GM18907 (cell line): ENCODE measurements at regions not wholly inside any gene's neighbourhood (a gene's known extent, or its start where the extent isn't known, plus 50 kb on each side); places are given as distances from the start of the nearest gene placed in this dataset.
A peak's percentile ranks its signal among the peaks of the same experiment; 100 is the strongest.

Source experiments
- ATAC-seq: cut with Tn5 transposase; IDR thresholded peaks from one replicate; pipeline ENCODE4 v1.9.1; 2021; ENCODE audit warnings: mild to moderate bottlenecking, moderate library complexity; ENCODE audit not compliant: unreplicated experiment

DNA sequence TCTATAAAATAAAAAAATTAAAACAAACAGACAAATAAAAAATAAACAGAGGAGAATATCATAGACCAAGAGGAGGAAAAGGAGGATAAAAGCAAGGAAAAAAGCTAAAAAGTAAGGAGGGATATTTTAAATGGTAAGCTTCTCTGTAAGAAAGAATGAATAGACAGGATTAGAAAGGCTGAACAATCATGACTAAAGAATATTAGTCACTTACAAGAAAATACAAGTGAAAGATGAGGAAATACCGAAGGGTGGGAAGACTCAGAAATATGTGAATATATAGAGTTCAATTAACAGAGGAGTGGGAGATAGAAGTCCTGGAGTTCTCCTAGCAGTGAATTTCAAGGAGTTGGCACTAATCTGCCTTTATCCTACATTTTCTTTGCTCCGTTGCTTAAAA is 162.6 kb downstream of the RTL3 start:
- ATAC-seq = no peak

DNA sequence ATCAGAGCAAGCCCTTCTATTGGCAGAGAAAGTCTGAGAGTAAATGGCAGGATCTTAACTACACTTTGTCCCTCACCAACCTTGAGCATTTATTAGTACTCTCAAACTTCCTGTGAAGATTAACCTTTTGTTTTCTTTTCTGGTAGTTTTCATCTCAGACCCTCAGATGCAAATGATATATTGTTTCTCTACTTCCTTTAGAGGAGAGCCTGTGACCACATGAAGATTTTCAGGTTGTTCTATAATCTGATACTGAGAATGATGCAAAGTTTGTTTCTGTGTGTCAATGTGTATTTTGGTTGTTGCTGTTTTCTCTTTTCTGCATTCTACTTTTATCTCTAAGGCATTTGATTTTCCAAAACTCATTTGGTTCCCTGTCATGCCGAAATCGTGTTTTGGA is 165.8 kb upstream of the CYSLTR1 start:
- ATAC-seq = peak; percentile 78

DNA sequence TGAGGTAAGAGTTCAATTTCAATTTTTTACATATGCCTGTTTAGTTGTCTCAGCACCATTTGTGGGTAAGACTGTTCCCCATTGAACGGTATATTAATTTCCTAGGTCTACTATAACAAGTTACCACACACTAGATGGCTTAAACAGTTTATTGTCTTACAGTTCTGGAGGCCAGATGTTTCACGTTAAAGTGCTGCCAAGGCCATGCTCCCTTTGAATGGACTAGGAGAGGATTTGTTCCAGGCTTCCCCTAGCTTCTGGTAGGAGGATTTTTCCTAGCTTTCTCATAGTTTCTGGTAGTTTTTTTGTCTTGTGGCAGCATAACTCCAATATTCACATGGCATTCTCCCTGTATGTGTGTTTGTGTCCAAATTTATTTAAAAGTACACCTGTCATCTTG is 149.3 kb upstream of the CYSLTR1 start:
- ATAC-seq = no peak

DNA sequence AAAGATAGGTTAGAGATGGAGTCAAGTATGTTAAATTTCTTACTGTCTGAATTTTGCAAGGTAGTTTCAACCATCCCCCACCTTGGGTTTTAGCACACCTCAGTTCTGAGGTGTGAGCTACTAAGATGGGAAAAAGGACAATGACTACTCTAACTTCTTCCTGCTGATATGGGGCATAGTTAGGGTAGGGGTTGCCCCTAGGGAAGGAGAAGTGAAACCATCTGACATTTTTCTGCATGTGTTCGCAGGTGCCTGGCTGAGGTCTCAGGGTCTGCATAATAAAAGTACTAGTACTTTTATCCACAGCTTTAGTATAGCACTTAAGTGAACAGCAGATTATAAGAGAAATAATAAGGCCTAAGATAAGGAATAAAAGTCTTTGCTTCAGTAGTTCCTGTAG is 129.5 kb upstream of the CYSLTR1 start:
- ATAC-seq = no peak

DNA sequence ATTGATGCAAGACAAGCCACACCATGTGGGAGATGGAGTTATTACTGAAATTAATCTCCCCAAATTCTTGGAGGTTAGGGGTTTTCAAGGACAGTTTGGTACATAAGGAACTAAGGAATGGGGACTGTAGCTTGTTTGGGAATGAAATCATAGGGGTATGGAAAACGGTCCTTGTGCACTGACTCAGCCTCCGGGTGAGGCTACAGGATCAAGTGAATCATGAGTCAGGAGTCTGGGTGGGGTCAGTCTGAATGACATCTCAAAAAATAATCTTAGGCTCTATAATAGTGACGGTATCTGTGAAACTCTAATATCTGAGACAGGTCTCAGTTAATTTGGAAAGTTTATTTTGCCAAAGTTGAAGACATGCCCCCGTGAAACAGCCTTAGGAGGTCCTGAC is 128.5 kb upstream of the CYSLTR1 start:
- ATAC-seq = no peak

DNA sequence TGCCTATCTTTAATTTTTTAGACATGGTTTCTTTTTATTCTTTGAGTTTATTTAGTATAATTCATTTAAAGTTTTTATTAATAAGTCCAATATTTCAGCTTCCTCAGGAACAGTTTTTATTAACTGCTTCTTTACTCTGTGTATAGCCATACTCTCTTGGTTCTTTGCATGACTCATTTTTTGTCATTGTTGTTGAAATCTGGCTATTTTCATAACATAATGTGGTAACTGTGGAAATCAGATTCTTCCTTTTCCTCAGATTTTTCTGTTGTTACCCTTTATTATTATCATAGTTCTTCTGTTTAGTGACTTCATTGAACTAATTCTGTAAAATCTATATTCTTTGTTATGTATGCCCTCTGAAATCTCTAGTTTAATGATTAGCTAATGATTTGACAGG is 124.9 kb upstream of the CYSLTR1 start:
- no peak for ATAC-seq

DNA sequence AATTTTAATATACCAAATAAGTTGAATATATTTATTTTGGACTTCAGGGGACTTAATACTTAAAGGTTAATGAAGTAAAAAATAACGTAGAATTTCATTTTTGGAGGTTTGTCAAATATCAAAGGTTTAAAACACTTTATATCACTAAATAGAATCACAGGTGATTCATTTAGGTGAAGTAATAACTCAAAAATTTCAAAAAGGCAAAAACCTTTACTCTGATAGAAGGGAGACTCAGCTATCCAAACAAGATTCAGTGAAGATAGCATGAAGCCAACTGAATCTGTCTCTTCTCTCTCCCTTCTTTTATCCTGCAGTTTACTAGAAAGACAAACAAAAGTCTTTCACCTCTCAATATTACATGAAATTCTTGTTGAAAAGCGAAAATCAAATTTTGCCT is 110.2 kb upstream of the CYSLTR1 start:
- no peak for ATAC-seq

DNA sequence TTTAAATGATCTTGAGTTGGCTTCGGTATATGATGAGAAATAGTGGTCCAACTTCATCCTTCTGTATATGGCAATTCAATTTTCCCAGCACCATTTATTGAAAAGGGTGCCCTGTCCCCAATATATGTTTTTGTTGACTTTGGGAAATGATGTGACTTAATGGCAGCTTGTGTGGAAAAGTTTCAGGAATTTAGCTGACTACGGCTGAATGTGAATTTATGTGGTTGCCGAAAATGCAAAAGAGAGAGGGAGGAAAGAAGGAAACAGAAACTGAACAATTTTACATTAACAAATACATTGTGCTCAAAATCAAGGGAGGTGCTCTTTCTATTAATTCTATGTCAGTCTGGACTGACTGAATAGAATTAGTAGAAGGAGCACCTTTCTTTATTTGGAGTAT is 101.8 kb upstream of the CYSLTR1 start:
- no peak for ATAC-seq

DNA sequence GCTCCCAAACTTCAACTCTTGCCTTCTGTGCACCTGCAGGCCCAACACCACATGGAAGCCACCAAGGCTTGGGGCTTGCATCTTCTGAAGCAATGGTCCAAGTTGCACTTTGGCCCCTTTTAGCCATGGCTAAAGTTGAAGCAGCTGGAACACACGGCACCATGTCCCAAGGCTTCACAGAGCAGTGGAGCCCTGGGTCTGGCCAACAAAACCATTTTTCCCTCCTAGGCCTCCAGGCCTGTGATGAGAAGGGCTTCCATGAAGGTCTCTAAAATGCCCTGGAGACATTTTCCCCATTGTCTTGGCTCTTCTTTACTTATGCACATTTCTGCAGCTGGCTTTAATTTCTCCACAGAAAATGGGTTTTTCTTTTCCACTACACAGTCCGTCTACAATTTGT is 61.3 kb upstream of the CYSLTR1 start:
- ATAC-seq = no peak

DNA sequence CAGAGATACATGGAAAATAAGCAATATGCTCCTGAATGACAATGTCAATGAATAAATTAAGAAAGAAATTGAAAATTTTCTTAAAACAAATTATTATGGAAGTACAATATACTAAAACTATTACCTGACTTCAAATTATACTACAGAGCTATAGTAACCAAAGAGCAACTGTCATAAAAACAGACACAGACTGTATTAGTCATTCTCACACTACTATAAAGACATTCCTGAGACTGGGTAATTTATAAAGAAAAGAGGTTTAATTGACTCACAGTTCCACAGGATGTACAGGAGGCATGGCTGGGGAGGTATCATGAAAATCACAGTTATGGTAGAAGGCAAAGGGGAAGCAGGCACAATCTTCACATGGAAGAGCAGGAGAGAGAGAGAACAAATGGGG is 60.0 kb upstream of the CYSLTR1 start:
- ATAC-seq = no peak

DNA sequence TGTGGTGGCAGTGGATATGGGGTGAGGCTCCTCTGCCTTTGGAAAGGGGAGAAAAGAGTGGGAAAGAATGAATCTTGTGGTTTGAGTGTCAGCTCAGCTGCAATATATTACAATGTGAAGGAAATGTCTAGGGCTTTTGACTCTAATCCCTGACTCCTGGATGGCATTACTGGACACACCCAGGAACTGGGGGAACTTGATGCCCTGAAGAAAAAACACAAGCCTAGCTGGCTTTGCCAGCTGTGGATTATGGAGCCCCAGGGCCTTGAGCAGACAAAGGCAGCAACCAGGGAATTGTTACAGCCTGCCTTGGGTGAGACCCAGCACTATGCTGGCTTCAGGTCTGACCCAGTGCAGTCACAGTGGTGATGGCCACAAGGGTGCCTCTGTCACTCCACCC is 57.1 kb upstream of the CYSLTR1 start:
- ATAC-seq = no peak

DNA sequence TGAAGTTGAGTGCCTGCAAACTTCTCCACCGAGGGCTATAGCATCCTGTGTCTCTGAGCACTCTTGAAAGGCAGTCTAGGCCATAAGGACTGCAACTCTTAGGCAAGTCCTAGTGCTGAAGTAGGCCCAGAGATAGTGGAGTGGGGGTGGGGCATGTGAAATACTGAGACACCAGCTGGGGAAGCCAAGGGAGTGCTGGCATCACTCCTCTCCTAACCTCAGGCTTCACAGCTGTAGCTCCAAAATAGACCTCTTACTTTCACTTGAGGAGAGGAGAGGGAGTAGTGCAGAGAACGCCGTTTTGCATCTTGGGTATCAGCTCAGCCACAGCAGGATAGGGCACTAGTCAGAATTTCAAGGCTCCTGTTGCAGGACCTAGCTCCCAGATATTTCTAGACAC is 56.2 kb upstream of the CYSLTR1 start:
- ATAC-seq = no peak

DNA sequence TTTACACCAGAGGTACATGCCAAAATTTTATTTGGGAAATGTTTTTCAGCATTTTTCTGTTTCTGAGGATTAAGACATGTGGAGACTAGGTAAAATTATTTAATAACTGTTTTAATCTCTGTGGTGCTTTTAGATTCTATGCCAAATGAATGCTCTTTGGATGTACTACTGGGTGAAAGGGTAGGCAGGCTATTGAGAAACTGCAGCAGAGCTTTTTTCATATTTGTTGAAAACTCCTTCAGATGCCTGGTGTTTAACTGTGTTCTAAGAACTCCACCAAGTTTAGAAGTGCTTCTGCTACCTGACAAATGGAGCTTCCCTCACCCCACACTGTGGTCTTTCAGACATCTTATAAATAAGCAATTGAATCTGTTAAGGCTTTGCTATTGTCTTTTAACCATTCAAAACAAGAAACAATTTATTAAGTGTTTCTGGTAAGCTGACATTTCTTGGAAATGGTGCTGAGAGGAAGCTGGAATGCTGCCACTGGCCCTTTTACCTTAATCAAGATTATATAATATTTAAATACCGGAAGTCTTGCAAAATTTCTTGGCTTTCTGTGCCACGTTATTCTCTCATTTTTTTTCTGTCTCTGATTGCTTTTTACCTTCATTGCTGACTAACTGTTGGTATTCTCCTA is 51.2 kb upstream of the CYSLTR1 start:
- no peak for ATAC-seq
